Spinal cord (tissue), 9 donors: ENCODE measurements at regions not wholly inside any gene's neighbourhood (a gene's known extent, or its start where the extent isn't known, plus 50 kb on each side); places are given as distances from the start of the nearest gene placed in this dataset.
A peak's percentile ranks its signal among the peaks of the same experiment; 100 is the strongest.

Experiments used
- DNase-seq, 6 donors: peaks; one replicate each; pipeline versions ENCODE4 v3.0.0 to v3.0.0-alpha.2; 2013 to 2015; ENCODE audit warnings: low spot score in 6 of 6, low read depth in 4 of 6
- H3K27ac ChIP-seq: one replicate; pipeline ENCODE4 v1.5.1; 2013; ENCODE audit warnings: low read depth, low read length, control low read depth
- H3K27me3 ChIP-seq: one replicate; pipeline ENCODE4 v1.6.1; 2013; ENCODE audit warnings: low read length; ENCODE audit not compliant: control insufficient read depth, insufficient read depth
- H3K36me3 ChIP-seq: one replicate; pipeline ENCODE4 v1.6.1; 2013; ENCODE audit warnings: low read length; ENCODE audit not compliant: control insufficient read depth, insufficient read depth
- H3K4me1 ChIP-seq: one replicate; pipeline ENCODE4 v1.6.1; 2013; ENCODE audit warnings: low read length; ENCODE audit not compliant: control insufficient read depth, insufficient read depth
- H3K4me3 ChIP-seq: one replicate; pipeline ENCODE4 v1.5.1; 2013; ENCODE audit warnings: low read depth, low read length, control low read depth
- H3K9me3 ChIP-seq: one replicate; pipeline ENCODE4 v1.6.1; 2013; ENCODE audit warnings: low read length; ENCODE audit not compliant: control insufficient read depth, insufficient read depth
- WGBS: methylation state at CpG from one replicate; pipeline ENCODE4 v1.1.5; 2013; ENCODE audit warnings: missing lambda C conversion rate; ENCODE audit not compliant: insufficient coverage; 5-methylcytosine and 5-hydroxymethylcytosine counted together
- donor health status: healthy.

DNA sequence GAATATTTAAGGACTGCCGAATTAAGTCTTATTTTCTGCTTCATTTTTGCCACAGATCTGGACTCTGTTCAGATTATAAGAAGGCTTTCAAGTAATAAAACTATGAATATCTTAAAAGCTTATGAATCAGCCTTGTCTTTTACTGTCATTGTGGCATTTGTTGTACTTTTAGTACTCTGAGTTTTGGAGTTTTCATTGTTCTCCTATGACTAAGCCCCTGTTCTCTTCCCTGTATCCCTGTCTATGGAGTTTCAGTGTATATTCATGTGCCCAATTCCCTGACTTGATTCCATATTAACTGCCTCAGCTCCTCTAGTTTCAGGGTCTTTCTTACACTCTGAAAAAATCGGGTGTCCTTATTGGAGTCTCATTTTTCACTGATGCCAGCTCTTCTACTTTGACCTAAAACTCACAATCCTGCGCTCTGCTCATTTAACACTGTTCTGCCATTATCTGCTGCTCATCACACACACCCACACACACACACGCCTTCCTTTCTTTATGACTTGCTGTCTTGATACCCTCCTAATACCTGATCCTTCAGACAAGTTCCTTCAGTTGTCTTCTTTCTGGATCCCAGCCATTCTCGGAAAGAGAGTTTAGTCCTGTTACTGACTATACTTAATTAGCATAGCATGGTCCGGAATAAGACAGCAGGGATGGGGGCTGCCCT is 511.8 kb downstream of the CPS1 start:
- H3K4me3 ChIP-seq: no peak overlapping the region
- no peaks in the 10 kb centered on the region for H3K4me1 ChIP-seq
- no peak for DNase-seq
- no peaks in the 10 kb centered on the region for H3K36me3 ChIP-seq
- H3K27ac ChIP-seq: no peak overlapping the region
- H3K27me3 ChIP-seq: no peaks in the 10 kb centered on the region
- no peaks in the 10 kb centered on the region for H3K9me3 ChIP-seq
- whole genome bisulfite sequencing: 83% methylated on average over 4 of the region's 6 CpGs

DNA sequence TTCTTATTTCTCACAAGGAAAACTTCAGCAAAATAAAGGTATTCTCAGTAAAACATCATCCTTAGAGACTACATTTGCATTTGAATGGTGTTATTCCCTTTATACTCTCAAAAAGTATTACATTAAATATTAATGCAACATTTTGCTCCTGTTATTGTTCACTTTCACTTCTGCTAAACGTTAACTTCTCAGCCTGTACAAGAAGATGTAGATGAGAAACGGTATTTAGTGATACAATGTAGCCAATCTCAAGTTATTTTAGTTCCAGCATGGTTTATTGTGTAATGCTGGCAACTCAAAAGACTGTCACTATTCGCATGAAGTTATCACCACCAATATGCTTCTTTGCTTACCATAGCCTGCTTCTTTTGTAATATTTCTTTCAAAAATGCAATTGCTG is 514.1 kb downstream of the CPS1 start:
- Histone ChIP-seq H3K27ac (no peak overlapping the region), H3K9me3 (no peaks in the 10 kb centered on the region), H3K36me3 (no peaks in the 10 kb centered on the region), H3K27me3 (no peaks in the 10 kb centered on the region), H3K4me3 (no peak overlapping the region), H3K4me1 (no peaks in the 10 kb centered on the region)
- no peak for DNase-seq
- whole genome bisulfite sequencing: no CpG with 5 or more reads among the region's 3 CpGs

DNA sequence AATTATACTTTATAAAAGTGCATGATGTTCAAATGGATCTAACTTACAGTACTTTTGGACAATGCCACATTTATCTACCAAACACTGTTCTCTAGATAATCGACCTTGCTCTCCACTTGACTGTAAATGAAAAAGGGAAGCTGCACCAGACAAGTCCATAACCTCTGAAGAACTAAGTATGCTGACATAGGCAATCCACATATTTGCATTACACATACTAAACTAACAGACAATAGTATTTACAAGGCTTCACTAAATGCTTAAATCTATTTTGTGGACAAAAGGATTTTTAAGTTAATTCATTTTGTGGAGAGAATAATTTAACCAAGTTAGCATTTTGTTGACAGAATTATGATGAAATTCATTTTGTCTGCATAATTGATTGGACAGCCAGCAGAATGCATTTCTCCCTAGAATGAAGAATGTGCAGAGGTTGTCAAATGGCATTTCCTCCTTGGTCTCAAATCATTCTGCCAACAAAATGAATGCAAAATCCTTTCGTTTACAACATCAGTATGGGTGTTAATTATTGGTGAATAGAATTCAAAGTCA is 520.9 kb downstream of the CPS1 start:
- no peak overlapping the region for H3K27ac ChIP-seq
- no peak overlapping the region for H3K4me3 ChIP-seq
- no peak for DNase-seq
- no peaks in the 10 kb centered on the region for H3K4me1 ChIP-seq
- H3K9me3 ChIP-seq: no peaks in the 10 kb centered on the region
- WGBS: 100% methylated on average over 1 of the region's 2 CpGs
- H3K36me3 ChIP-seq: no peaks in the 10 kb centered on the region
- H3K27me3 ChIP-seq: no peaks in the 10 kb centered on the region

DNA sequence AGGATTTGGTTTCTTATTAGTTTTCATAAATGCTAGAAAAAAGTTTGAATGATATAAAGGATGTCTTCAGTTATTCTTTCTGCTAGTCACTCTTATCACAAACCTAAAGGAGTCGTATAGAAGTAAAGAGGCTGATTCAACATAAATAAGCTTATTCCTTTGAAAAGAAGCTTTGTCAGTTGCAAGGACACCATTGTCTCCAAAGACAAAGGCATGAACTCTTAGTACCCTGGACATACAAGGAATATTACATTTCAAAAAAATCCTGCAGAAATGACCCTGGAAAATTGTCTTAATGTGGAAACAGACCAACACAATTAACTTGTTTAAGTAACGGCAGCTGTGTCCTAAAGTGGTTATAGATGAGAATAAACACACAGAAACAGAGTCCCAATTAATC is 528.0 kb downstream of the CPS1 start:
- Histone ChIP-seq H3K36me3 (no peaks in the 10 kb centered on the region), H3K4me1 (no peaks in the 10 kb centered on the region), H3K4me3 (no peak overlapping the region), H3K27ac (no peak overlapping the region), H3K27me3 (no peaks in the 10 kb centered on the region), H3K9me3 (no peaks in the 10 kb centered on the region)
- no peak for DNase-seq
- WGBS: no CpG with 5 or more reads among the region's 2 CpGs

DNA sequence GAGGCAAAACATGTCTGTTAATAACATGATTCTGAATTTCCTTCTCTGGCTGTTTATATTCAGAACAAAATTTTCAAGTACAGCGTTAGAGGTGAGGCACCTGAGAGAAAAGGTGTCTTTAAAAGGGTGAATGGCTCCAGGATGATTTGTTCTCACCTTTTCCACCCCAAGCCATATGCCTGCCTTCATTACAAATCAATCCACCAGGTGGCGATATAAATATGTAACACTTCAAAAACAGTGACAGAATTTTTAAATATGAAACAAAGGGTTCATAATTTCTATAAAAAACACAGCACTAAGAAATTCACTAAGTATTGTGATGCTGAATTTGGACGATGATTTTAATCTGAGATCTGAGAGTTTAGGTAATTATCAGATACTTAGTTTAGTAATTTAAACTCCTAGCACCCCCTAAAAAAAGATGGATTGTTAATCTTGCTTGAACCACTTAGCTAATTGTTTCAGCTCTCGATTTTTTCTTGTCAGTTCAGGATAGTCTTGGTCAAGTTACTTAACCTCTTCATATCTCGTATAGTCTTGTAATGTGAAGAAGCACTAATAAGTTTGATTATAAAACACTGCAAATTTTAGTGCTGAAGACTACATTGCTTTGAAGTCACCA is 528.8 kb downstream of the CPS1 start:
- H3K9me3 ChIP-seq: no peaks in the 10 kb centered on the region
- no peak overlapping the region for H3K4me3 ChIP-seq
- H3K27ac ChIP-seq: no peak overlapping the region
- no peaks in the 10 kb centered on the region for H3K27me3 ChIP-seq
- no peaks in the 10 kb centered on the region for H3K36me3 ChIP-seq
- WGBS: no CpG with 5 or more reads among the region's 5 CpGs
- H3K4me1 ChIP-seq: no peaks in the 10 kb centered on the region
- DNase-seq: peak in 5 of 6 donors; percentile 13 to 85 (median 27)

DNA sequence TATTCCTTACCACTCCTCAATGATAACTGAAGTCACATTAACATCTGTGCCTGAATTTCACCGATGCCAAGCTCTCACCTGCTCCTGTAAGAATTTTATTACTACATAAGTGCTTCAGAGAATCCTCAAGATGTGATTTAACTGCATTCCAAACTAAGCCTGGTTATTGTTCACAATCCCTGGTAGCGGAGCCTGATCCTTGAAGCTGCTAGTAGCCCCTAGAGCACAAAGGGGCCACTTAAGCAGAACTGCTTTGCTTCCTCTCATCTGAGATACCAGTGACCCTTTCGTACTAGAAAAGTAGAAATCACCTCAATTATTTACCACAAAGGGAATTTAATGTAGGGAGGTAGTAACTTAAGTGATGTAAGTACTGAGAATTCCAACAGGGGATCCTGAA is 529.6 kb downstream of the CPS1 start:
- Histone ChIP-seq H3K27ac (no peak overlapping the region), H3K9me3 (no peaks in the 10 kb centered on the region), H3K4me1 (no peaks in the 10 kb centered on the region), H3K36me3 (no peaks in the 10 kb centered on the region), H3K4me3 (no peak overlapping the region), H3K27me3 (no peaks in the 10 kb centered on the region)
- WGBS: 70% methylated on average over 2 of the region's 3 CpGs
- DNase-seq: no peak

DNA sequence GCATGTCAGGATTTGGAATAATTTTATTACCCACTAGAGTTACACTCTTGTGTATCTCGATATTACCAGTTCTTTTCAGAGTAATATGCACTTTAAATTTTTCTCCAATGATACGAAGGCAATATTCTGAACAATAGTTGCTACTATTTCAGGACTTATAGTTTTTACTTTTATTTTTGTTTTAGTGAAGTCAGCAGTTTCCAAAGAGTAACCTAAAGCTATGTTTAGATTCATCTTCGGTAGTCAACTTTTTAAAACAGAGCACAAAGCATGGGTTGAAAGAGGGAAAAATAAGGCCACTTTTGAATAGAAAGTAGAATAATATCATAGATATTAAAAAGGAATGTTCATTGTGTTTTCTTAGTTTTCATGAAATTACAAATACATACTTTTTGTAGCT is 532.7 kb downstream of the CPS1 start:
- WGBS: no CpG with 5 or more reads among the region's 3 CpGs
- Histone ChIP-seq H3K9me3 (no peaks in the 10 kb centered on the region), H3K4me3 (no peak overlapping the region), H3K27me3 (no peaks in the 10 kb centered on the region), H3K27ac (no peak overlapping the region), H3K36me3 (no peaks in the 10 kb centered on the region), H3K4me1 (no peaks in the 10 kb centered on the region)
- no peak for DNase-seq

DNA sequence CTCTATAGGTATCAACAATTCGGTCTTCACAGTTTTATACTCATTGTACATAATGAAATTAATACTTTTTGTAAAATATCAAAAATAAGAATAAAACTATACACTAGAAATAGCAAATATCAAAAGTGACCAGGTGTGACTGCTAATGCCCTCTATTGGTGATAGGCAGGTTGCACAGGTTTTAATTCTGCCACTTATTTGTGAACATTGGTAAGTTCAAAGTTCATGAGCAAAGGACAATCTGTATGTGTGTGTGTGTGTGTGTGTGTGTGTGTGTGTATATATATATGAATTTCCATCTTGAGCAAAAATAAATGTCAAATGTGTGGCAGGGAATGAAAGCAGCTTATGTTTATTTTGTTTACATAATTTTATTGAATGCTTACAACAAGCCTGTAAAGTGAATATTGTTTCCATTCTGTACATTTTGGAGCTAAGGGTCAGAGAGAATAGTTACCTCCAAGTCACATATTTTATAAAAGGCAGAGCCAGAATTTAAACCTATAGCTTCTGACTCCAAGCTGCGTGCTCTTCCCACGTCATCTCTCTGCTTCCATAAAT is 537.4 kb downstream of the CPS1 start:
- H3K9me3 ChIP-seq: peaks cover 6% of the 10 kb centered on the region
- no peak for DNase-seq
- no peaks in the 10 kb centered on the region for H3K27me3 ChIP-seq
- H3K4me3 ChIP-seq: no peak overlapping the region
- 86% methylated on average over 2 of the region's 3 CpGs for WGBS
- H3K27ac ChIP-seq: no peak overlapping the region
- H3K36me3 ChIP-seq: no peaks in the 10 kb centered on the region
- no peaks in the 10 kb centered on the region for H3K4me1 ChIP-seq

DNA sequence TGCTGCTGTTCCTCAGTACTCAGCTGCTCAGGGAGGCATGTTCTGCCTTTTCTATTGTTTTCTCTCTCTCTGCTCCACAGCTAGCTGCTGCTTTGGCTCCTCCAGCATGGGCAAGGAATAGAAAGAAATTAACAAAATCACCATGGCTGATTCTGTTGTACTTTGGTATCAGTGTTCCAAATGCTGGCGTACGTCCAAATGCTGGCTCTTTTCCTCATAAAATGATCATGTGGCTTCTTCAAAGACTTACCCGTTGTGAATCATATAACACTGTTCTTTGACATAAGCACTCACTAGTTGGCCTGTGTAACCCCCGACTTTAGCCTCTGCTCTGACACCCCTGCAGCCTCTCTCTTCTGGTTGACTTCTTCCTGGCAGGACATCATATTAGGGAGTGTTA is 547.6 kb downstream of the CPS1 start:
- no peaks in the 10 kb centered on the region for H3K4me1 ChIP-seq
- H3K9me3 ChIP-seq: no peaks in the 10 kb centered on the region
- WGBS: 14% methylated on average over 1 of the region's 4 CpGs
- no peaks in the 10 kb centered on the region for H3K27me3 ChIP-seq
- no peaks in the 10 kb centered on the region for H3K36me3 ChIP-seq
- H3K4me3 ChIP-seq: no peak overlapping the region
- no peak overlapping the region for H3K27ac ChIP-seq
- peak in 1 of 6 donors; percentile 31 for DNase-seq
